ENCODE measurements at regions not wholly inside any gene's neighbourhood (a gene's known extent, or its start where the extent isn't known, plus 50 kb on each side); places are given as distances from the start of the nearest gene placed in this dataset.
A peak's percentile ranks its signal among the peaks of the same experiment; 100 is the strongest.

DNA sequence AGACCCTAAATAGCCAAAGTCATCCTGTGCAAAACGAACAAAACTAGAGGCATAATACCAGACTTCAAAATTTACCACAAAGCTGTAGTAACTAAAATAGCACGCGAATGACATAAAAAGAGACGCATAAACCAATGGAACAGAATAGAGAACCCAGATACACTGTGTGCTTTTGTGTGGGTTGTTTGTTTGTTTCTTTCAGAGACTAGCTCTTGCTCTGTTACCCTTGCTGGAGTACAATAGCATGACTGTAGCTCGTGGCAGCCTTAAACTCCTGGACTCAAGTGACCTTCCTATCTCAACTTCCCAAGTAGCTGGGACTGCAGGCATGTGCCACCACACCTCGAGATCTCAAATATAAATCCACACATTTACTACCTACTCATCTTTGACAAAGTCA lies 1314.6 kb upstream of the GBE1 start:
- no peak for DNase-seq

DNA sequence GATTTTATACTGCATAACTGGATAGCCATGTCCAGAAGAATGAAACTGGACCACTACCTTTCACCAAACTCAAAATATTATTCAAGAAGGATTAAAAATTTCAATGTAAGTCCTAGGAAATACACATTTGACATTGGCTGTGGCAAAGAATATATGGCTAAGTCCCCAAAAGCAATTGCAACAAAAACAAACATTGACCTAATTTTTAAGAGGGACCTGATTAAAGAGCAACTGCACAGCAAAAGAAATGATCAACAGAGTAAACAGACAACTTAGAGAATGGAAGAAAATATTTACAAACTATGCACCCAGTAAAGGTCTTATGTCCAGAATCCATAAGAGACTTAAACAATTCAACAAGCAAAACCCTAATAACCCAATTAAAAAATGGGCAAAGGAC lies 1313.0 kb upstream of the GBE1 start:
- no peak for DNase-seq

DNA sequence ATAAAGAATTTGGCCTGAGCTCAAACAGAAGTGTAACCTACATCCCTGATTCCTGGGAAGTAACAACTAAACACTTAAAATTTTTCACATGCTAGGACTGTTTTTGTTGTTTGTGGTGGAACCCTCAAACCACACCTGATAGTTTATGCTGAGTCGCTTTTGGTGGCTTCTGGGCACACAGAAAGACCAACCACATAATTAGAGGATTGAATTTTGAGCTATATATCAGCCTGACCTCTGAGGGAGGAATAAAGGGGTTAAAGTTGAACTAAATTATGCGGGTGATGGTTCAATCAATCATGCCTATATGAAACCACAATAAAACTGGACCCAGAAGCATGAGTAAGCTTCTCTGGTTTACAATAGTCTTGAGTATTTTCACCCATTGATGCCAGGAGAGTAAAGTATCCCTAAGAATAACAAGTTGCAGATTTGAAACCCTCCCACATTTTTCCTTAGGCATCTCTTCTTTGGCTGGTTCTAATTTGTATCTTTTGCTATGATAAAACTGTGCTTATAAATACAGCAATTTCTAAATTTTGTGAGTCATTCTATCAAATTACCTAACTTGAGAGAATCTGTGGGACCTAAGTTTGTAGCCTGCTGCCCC lies 1304.5 kb upstream of the GBE1 start:
- no peak for DNase-seq

DNA sequence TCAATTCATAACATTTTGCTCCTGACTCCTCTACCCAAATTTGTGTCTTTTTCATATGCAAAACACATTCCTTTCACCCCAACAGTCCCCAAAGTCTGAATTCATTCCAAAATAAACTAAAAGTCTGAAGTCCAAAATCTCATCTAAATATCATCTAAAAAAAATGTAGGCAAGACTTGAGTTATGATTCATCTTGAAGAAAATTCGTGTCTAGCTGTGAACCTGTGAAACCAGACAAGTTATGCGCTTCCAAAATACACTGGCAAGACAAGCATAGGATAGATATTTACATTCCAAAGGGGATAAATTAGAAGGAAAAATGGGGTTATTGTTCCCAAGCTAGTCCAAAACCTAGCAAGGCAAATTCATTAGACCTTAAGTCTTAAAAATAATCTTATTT lies 1302.0 kb upstream of the GBE1 start:
- DNase-seq = no peak

DNA sequence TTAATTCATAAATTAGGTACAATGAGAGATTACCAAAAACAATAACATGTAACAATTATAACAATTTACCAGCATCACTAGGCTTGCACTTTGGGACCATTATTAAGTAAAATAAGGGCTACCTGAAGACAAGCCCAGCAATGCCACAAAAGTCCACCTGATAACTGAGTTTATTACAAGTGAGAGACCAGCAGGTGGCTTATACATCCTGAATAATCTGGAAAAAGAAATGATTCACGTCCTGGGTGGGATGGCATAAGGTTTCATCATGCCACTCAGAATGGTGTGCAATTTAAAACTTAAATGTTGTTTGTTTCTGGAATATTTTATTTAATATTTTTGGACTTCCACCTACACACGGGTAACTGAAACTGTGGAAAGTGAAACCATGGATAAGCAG lies 1287.1 kb upstream of the GBE1 start:
- no peak for DNase-seq

DNA sequence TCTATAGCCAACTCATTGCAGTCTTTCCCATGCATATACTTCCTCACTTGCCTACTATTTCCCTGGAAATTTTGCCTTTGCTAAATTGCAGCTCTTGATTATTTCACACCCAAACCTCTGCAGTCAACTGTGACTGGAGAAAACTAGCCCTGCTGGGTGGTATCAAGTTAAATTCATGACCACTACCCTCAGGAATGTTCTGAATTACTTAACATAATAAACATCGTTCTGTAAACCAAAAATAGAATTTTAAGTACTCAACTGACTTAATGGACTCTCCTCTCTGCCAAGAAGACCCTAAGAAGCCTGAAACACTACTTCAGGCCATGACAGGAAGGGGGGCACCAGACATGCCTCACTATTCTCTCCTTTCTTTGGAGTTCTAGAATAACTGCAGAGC lies 1278.0 kb upstream of the GBE1 start:
- DNase-seq = no peak

DNA sequence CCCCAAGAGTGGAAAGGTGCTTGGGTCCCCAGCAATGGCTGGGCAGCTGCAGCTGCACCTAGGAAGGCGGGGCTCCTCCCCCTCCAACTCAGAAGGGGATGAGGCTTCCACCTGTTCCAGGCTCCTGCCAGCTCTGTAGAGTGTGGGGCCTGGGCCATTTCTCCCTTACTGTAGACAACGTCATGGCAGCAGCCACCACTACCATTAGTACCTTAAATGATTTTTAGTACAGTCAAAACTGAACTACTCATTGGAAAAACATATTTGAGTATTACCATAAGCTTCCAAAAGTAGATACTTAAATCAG lies 1274.2 kb upstream of the GBE1 start:
- DNase-seq = no peak

DNA sequence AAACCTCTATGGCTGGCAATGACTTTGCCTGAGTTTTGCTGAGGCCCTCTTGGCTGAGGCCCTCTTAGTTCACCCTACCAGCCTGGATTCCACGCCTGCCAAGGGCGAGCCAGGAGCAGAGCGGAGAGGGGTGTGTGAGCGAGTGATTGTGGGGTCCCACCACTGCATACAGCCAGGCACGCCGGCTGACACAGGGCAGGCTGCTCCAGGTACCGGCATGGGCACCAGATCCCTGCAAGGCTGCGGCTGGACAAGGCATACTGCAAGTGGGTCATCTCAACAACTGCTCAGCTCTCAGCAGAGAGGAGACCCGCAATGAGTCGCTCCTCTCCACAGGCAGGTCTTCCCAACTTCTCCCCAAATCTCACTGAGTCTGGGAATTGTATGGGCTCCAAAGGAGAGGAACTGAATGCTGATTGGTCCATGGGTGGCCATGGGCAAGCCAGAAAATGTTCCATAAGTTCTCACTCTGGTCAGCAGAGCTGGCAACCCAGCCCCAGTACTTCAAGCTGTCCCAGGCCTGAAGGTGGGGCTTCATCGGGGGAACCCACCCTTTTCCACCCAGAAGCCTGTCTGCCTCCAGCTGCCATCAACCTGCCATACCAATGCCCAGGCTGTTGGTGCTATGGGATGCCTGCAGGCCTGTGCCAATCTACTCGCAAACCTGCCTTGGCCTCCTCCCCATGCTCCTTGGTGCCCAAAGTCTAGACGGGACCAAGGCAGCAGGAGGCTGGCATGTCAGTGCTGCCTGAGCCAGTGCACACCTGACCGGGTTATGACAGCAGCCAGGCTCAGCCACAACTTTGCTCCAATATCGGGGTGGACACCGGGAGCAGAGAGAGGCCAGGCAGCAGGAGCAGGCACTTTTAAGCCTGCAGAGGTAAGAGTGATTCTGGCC lies 1273.6 kb upstream of the GBE1 start:
- no peak for DNase-seq

DNA sequence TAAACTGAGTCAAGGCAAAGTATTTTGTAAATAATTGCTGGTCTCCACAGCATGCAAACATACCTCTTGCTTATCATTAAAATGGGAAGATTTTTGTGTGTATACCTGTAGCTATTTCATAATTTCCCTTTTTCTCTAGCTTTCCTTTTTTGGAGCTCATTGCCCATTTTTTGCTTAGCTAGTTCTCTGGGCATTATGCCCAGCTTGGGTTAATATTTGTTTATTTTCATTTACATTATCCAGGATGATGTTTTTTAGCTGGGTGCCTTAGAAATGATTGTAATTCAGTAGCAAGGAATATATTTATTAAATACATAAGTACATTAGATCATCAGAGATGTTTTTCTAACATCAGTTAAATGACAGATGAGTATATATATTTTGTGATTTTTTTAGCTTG lies 1271.7 kb upstream of the GBE1 start:
- no peak for DNase-seq

DNA sequence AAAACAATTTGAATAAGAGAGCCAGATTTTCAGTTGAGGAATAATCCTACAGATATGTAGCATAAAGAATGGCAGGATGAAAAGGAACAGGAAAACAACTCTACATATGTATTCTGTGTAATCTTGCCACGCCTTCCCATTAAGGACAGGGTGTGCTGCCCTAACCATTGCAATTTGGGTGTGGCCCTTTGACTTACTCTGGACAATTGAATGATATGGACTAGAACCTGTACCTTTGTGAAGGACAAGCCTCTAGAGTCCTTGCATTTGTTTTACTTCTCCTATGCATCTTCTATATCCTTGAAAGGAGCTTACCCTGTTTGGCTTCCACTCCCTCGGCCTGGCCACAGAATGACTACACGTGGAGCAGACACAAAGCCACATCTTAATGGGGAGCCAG lies 1261.6 kb upstream of the GBE1 start:
- no peak for DNase-seq

DNA sequence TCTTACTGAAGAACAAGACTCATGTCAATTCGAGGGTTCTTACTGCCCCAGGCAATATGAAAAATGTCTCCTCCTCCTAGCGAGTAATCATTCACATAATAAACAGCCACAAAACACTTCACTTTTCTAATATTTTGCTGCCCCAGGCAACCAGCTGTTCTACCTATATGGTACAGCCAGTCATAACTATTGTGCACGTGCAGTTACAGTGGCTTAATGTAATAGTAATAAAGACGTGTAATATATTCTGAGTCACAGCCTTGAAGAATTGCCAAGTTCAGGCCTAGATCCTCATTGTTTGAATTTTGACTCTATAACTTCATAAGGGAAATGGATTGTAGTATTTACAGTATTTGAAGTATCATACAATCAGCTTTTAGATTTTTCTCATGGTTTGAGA lies 1250.0 kb upstream of the GBE1 start:
- peak; percentile 6 for DNase-seq

DNA sequence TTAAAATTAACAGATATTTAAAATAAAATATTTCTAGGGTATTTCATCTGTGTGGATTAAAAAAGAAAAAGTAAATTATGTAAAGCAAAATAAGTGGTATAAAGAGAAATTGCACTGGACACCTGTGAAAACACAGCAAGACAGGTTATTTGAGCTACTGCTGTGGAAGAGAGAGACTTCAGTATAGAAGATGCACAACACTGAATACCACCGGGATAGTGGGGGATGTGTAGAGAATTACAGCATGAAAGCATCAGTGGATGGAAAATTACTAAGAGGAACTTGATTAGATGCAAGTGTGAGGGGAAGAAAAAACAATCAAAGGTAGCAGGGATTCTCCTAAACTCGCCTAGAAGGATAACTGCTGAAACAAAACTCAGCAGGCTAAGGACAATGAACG lies 1242.5 kb upstream of the GBE1 start:
- DNase-seq = no peak

DNA sequence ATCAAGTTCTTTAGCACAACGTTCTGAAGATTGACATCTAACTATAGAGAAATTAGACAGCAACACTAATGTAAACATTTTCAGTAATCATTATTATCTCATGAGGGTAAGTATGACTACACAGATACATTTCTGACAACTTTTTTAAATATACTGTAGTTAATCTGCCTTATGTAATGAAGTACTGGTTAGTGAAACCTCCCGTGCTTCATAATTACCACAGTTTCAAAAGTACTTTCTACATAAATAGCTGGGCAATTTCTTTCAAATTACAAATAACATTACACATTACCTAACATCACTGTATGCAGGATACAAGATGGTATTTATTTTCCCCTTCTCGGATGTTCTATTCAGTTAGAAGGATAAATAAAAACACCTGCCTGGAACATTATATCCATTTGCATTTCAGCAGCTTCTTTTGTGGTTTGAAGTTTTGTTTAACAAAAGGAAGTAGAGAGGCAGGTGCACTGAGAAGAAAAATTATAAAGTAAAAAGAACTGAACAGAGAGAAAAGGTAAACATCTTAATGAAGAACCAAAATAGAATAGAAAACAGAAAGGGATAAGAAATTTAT lies 1241.5 kb upstream of the GBE1 start:
- no peak for DNase-seq

DNA sequence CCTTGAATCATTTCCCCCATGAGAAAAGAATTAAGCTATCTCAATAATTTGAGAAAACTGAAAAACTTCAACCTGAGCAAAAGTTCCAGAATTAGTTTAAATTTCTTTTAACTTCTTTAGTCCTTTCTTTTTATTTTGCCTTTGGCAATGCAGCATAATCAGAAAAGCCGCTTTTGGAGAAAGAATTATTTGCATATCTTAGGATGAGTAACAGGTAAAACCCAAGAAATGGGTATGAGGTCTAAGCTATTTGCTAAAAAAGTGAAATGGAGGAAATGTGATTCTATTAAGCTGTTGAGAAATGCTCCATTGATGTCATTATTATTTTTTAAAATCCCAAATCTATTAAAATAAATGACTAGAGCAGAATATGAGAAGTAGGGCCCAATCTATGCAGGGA lies 1238.3 kb upstream of the GBE1 start:
- no peak for DNase-seq

DNA sequence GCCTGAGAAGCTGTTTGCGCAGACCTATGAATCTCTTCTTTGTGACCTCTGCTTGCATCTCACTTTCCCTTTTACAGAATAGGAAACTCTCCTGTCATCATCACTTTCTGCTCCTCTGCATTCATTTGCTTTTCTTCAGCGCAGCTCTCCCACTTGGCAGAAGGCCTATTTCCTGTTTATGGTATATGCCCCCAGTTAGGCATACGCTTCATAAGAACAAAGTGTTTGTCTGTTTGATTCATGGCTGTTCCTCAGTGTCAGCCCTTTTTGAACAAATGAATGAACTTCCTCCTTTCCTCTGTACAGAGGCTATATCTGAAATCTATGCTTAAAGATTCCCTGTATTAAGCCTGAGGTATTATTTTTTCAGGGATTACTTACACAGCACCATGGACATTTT lies 1216.9 kb upstream of the GBE1 start:
- DNase-seq = no peak

DNA sequence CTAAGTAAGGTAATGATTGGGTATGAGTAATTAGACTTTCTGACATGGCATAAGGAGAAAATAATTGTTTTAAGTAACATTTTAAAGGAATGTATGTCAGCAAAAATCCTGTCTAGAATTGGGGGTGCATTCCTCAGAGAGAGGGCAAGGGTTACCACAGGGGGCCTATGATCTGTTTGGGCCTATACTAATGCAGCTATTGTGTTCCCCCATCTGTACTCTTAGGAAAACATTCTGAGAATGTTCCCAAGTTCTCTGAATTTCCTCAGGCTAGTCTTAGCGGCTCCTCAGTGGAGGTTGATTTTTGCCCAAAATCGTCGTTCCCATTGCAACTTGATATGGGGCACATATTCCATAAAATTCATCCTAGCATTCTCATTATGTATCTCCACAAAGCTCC lies 1216.4 kb upstream of the GBE1 start:
- DNase-seq = no peak

DNA sequence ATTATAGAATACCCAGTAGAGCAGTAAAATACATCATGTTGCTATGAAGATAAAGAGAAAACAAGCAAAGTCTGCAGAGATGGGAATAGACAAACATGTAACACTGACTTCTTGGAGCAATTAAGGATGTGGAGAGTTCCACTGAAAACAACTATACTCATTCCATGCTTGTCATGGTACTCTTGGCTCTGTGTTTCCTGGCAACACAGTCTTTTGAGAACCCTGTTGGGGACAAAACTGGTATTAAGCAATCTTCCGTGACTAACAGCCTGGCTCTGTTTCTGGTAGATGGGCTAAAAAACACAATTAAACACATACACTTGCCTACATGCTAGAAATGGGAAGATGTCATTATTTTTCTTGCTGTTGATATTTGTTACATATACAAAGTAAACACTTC lies 1212.3 kb upstream of the GBE1 start:
- DNase-seq = no peak

DNA sequence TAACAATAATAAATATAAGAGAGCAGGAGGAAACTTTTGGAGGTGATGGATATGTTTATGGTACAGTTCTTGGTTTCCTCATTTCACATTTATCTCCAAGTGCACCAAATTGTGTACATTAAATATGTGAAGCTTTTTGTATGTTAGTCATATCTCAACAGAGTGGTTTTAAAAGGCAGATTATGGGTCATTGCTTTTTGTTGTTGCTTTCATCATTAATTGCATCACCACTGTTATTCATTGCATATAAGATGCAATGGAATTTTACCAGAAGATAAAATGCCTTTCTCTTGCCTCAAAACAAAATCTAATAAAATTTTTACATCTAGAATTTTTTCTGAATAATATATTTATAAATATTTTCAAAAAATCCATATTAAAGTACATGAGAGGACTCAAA lies 1198.9 kb upstream of the GBE1 start:
- DNase-seq = no peak

DNA sequence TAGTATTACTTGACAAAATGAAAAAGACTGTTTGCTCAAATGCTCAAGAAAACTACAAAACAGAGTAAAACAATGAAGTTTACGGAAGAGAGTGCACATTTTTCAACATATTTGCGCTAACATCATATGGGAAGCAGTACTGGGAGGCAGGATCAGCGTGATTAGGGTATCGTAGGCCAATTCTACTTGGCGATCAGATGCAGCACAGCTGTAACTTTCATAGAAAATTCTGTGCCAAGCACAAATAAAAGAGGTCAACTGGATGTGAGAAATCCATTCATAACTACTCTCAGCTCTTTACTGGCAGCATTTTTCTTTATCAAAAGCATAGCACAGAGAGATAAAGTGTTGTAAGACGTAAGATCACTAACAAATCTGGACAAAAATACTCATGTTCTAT lies 1196.3 kb upstream of the GBE1 start:
- DNase-seq = no peak

DNA sequence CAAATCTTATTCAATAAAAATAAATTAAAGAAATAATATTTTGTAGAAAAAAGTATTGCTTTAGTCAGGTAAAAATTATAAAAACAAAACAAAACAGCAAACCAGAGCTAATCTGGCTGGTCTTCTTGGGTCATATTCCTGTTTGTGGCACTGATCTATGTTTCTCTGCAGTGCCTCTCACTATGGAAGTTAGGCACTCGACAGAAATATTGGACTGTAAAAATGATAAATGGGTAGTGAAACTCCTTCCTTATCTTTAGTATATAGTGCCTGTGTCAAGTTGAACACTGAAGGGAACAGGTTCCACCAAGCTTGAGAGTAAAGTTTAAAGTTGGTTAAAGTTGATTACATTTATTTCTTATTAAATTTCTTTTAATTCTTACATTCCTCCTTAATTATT lies 1195.6 kb upstream of the GBE1 start:
- no peak for DNase-seq

DNA sequence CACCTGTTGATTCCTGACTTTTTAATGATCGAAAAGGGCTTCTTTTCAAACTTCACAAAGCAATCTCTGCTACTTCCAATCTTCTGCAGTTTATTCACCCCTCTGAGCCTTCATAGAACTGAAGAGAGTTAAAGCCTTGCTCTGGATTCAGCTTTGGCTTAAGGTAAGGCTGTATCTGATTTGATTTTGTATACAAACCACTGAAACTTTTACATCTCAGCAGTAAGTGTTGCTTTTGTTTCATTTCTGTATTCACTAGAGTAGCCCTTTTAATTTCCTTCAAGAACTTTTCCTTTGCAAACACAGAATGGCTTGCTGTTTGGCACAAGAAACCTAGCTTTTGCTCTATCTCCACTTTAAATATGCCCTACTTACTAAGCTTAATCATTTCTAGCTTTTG lies 1193.0 kb upstream of the GBE1 start:
- no peak for DNase-seq

DNA sequence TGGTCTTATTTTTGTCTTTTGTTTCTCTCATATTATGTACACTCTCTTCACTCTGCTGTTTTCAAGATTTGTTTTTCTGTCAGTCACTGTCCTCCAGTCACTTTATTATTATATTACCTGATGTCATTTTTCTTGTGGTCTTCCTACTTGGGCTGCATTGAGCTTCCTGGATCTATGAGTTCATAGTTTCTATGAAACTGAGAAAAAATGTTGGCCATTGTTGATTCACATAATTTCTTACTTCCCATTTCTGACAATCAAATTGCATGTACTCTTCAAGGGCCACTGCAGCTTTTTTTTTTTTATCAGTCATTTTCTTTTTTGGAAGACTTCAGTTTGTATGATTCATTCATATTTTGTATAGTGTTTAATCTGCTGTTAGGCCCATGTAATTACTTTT lies 1180.6 kb upstream of the GBE1 start:
- DNase-seq = no peak

DNA sequence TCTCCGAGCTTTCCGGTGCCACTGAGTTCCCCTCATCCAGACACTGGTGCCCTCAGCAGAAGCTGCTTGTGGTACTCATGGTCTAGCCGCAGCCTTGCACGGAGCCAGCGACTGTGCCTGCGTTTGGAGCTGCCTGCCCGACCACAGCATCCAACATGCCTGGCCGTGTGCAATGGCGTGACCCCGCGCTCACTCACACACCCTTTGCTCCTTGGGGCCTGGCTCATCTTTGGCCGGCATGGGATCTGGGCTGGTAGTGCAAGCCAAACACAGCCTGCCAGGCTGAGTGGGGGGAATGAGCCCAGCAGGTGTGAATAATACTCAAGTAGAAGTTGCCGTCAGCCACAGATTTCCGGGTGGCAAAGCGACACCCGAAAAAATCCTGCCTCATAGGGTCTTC lies 1178.7 kb upstream of the GBE1 start:
- no peak for DNase-seq

DNA sequence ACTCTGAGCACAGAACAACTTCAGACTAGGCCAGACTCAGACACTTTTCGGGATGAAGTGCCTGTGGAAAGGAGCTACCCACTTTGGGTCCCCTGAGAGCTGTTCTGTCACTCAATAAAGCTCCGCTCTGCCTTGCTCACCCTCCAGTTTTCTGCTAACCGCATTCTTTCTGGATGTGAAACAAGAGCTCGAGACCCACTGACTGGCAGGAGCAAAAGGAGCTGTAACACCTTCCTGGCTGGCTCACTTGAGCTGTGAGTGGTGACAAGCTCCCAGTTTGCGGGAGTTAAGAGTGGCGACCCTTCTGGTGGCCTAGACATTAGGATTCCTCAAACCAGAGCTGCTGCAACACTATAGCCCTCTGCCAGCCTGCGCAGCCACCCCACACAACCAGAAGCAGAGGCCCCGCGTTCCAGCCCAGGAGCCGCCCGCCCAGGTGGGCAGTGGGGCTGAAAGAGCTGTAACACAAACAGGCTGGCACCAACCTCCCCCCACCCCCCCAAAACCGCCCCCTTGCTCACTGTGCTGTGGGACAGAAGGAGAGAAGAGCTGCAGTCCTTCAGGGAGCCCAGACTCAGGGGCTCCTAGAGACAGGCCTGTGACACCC lies 1178.1 kb upstream of the GBE1 start:
- no peak for DNase-seq

Data from NCI-H1417 treated with DMSO at 0.1 percent for 48 hours (cell line).